Peyer's patch (tissue), 4 donors: ENCODE measurements at regions not wholly inside any gene's neighbourhood (a gene's known extent, or its start where the extent isn't known, plus 50 kb on each side); places are given as distances from the start of the nearest gene placed in this dataset.
"Not testable (repeated sequence)": the region's sequence is repeated elsewhere in the genome, so short reads cannot be mapped to it uniquely, and the experiment has no call there.

ENCODE experiments used
- DNase-seq, 3 donors: peaks; one replicate each; pipeline ENCODE4 v3.0.0-alpha.2; 2017 to 2019
- H3K27ac ChIP-seq, 4 donors: fragments of 200-600 bp; sonication (generic); one replicate each; pipeline ENCODE4 v1.5.1; 2016 to 2019
- H3K27me3 ChIP-seq, 2 donors: fragments of 200-600 bp; sonication (generic); one replicate each; pipeline ENCODE4 v1.5.1; 2019
- H3K36me3 ChIP-seq, 3 donors: fragments of 200-600 bp; sonication (generic); one replicate each; pipeline ENCODE4 v1.5.1; 2016 to 2019
- H3K4me1 ChIP-seq, 4 donors: fragments of 200-600 bp; sonication (generic); one replicate each; pipeline ENCODE4 v1.5.1; 2016 to 2019
- H3K4me3 ChIP-seq, 4 donors: fragments of 200-600 bp; sonication (generic); 1 replicate in 3 of 4; 2 replicates in 1 of 4; pipeline ENCODE4 v1.5.1; 2016 to 2019; ENCODE audit warnings: mild to moderate bottlenecking in 1 of 4
- H3K9me3 ChIP-seq, 4 donors: fragments of 200-600 bp; sonication (generic); one replicate each; pipeline ENCODE4 v1.5.1; 2016 to 2019; ENCODE audit warnings: mild to moderate bottlenecking in 1 of 4
- CTCF ChIP-seq, 6 experiments: fragments of 450-650 bp in 4 of 6; fragments of 200-600 bp in 2 of 6; sonication (generic) in 1 of 6; IDR thresholded peaks; one replicate each; pipeline ENCODE4 v1.5.1; 2017 to 2019; ENCODE audit warnings: antibody characterized with exemption in 6 of 6, mild to moderate bottlenecking in 3 of 6, moderate library complexity in 1 of 6
- POLR2A ChIP-seq, 2 donors: fragments of 450-650 bp; IDR thresholded peaks; one replicate each; pipeline ENCODE4 v1.5.1; 2017; ENCODE audit warnings: antibody characterized with exemption in 2 of 2, mild to moderate bottlenecking in 2 of 2, moderate library complexity in 2 of 2

- DNase-seq, H3K36me3 ChIP-seq, H3K27ac ChIP-seq, H3K4me3 ChIP-seq, H3K27me3 ChIP-seq, H3K9me3 ChIP-seq, H3K4me1 ChIP-seq: not testable (repeated sequence)
Measured at GRCh38 chr4:69013933-69014332, 62.3 kb upstream of the UGT2A3 start.

GRCh38 chr4:69017986-69018385, 66.4 kb upstream of the UGT2A3 start:
- not testable (repeated sequence) for H3K27me3 ChIP-seq, H3K27ac ChIP-seq, H3K4me1 ChIP-seq, H3K9me3 ChIP-seq, DNase-seq, H3K36me3 ChIP-seq, H3K4me3 ChIP-seq

- DNase-seq = not testable (repeated sequence)
- peak overlapping the region in 1 of 4 donors; percentile 33 for H3K27ac ChIP-seq
Measured at GRCh38 chr4:69019538-69020461, 68.2 kb upstream of the UGT2A3 start.

GRCh38 chr4:69020462-69020807, 68.8 kb upstream of the UGT2A3 start:
- H3K4me3 ChIP-seq, H3K4me1 ChIP-seq, H3K36me3 ChIP-seq, H3K9me3 ChIP-seq, DNase-seq, H3K27me3 ChIP-seq, H3K27ac ChIP-seq: not testable (repeated sequence)

More at GRCh38 chr4:69019538-69020461, 68.2 kb upstream of the UGT2A3 start:
- H3K36me3 ChIP-seq, H3K4me3 ChIP-seq, H3K9me3 ChIP-seq, H3K4me1 ChIP-seq, H3K27me3 ChIP-seq: not testable (repeated sequence)

- TF ChIP-seq POLR2A (IDR thresholded peaks at IDR 0.05) = no peak
- TF ChIP-seq CTCF (IDR thresholded peaks at IDR 0.05) = peak in 3 of 6 experiments; percentile 39 to 42 (median 42)
- no peak overlapping the region for H3K4me3 ChIP-seq
- DNase-seq = no peak
- no peaks in the 10 kb centered on the region for H3K36me3 ChIP-seq
- H3K27ac ChIP-seq = no peak overlapping the region
- no peaks in the 10 kb centered on the region for H3K27me3 ChIP-seq
- H3K4me1 ChIP-seq = no peaks in the 10 kb centered on the region
- no peaks in the 10 kb centered on the region for H3K9me3 ChIP-seq
Measured at GRCh38 chr4:69025191-69025998, 70.9 kb upstream of the UGT2B7 start.

GRCh38 chr4:69025999-69026387, 70.3 kb upstream of the UGT2B7 start:
- no peaks in the 10 kb centered on the region for H3K36me3 ChIP-seq
- no peaks in the 10 kb centered on the region for H3K4me1 ChIP-seq
- no peak overlapping the region for H3K4me3 ChIP-seq
- no peaks in the 10 kb centered on the region for H3K9me3 ChIP-seq
- no peak for DNase-seq
- no peak for TF ChIP-seq CTCF (IDR thresholded peaks at IDR 0.05)
- no peak for TF ChIP-seq POLR2A (IDR thresholded peaks at IDR 0.05)
- no peaks in the 10 kb centered on the region for H3K27me3 ChIP-seq
- H3K27ac ChIP-seq = no peak overlapping the region

- H3K9me3 ChIP-seq = no peaks in the 10 kb centered on the region
- H3K27ac ChIP-seq = no peak overlapping the region
- H3K4me1 ChIP-seq = no peaks in the 10 kb centered on the region
- DNase-seq = no peak
- H3K36me3 ChIP-seq = no peaks in the 10 kb centered on the region
- H3K4me3 ChIP-seq = no peak overlapping the region
- no peaks in the 10 kb centered on the region for H3K27me3 ChIP-seq
- TF ChIP-seq CTCF (IDR thresholded peaks at IDR 0.05) (no peak), POLR2A (IDR thresholded peaks at IDR 0.05) (no peak)
Measured at GRCh38 chr4:69026974-69027373, 69.3 kb upstream of the UGT2B7 start.
